NCI-H2196 treated with DMSO at 0.1 percent for 48 hours (cell line): ENCODE measurements at regions not wholly inside any gene's neighbourhood (a gene's known extent, or its start where the extent isn't known, plus 50 kb on each side); places are given as distances from the start of the nearest gene placed in this dataset.

ENCODE experiments used
- DNase-seq: peaks from one replicate; lab custom pipeline; 2025; ENCODE audit not compliant: unreplicated experiment; lab: John Stamatoyannopoulos, UW

DNA sequence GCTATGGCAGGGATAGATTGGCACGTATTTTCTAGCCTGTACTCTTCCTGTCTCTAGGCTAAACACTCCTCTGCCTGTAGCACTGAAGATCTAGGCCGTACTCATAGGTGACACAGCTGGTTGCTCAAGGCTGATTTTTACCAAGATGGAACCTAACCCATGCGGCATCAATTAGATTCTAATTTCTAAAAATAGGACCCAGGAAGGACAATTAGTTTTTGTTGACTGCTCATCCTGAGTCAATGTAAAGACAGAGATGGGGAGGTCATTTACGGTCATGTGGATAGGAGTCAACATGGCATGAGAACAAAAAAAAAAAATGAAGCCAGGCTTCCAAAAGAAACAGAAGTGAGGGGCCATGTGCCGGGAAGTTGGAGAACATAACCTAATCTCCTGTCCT lies 360.7 kb upstream of the ETAA1 start:
- no peak for DNase-seq

- DNase-seq = no peak
Observed at GRCh38 chr2:67037655-67038054, 359.5 kb upstream of the ETAA1 start.

- DNase-seq = no peak
Observed at GRCh38 chr2:67038195-67038594, 358.9 kb upstream of the ETAA1 start.

GRCh38 chr2:67039058-67039457 lies 358.1 kb upstream of the ETAA1 start:
- no peak for DNase-seq

GRCh38 chr2:67039517-67040103 lies 357.5 kb upstream of the ETAA1 start:
- DNase-seq = no peak

DNA sequence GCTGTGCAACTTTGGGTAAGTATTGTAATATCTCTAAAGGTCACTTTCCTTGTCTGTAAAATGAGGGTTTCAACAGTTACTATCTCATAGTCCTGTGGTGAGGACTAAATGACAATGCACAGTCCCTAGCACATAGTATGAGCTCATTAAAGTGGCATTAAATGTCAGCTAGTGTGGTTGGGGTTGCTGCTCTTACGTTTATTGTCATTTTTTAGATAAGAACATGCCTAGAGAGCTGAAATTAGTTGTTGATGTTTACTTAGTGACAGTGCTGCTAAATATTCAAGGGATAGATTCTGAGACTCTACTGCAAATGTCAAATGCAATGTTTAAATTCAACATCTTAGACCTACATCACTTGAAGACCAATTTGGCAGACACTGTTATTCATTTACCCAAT lies 356.1 kb upstream of the ETAA1 start:
- DNase-seq = no peak

- no peak for DNase-seq
Observed at GRCh38 chr2:67043781-67044478, 353.2 kb upstream of the ETAA1 start.

DNA sequence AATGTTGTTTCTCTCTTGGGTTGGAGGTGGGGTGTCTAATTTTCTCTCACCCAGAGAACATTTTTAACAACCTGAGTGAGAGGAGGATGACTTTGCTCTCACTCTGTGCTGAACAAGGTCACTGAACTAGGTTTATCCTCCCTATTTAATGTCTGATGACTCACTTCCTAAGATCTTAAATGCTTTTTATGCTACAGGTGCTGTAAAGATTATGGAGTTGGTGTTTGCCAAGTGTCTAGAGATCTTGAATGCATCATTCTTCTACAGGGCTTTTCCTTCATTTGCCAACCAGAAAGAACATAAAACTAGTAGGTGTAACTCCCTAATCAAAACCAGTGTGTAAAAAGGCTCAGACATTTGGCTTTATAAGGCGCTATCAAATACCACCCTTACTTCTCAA lies 350.5 kb upstream of the ETAA1 start:
- no peak for DNase-seq

DNA sequence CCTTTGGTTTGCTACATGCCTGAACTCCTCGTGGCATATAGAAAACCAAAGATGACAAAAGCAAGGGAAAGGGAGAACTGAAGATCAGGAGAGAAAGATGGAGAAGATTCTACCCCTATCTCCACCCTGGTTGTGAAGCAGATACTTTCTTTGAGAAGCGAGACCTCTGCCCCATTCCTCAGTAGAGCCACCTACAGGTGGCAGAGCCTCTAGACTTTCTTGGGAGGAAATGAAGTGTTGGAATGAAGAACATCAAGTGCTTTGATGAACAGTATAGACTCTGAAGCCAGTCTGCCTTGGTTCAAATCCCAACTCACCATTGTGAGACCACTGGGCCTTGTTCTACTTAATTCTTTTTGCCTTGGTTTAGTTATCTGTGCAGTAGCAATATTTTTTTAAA lies 348.8 kb upstream of the ETAA1 start:
- DNase-seq = no peak

DNA sequence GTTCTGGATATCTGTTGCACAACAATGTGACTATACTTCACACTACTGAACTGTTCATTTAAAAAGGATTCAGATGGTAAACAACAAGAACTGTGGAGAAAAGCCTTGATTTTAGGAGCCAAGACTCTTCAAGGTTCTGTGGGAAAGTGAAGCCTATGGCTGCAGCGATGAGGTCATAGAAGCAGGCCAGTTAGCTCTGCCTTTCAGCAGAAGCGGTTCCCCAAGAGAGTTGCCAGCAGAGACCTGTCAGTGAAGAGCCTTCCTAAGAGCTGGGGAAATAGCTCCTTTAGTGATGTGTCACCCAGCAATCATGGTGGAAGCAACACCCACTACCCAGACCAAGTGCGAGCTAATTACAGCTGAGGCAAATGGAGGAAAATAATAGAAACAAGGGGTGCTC lies 346.5 kb upstream of the ETAA1 start:
- DNase-seq = no peak

- no peak for DNase-seq
Observed at GRCh38 chr2:67054728-67055127, 342.4 kb upstream of the ETAA1 start.

DNA sequence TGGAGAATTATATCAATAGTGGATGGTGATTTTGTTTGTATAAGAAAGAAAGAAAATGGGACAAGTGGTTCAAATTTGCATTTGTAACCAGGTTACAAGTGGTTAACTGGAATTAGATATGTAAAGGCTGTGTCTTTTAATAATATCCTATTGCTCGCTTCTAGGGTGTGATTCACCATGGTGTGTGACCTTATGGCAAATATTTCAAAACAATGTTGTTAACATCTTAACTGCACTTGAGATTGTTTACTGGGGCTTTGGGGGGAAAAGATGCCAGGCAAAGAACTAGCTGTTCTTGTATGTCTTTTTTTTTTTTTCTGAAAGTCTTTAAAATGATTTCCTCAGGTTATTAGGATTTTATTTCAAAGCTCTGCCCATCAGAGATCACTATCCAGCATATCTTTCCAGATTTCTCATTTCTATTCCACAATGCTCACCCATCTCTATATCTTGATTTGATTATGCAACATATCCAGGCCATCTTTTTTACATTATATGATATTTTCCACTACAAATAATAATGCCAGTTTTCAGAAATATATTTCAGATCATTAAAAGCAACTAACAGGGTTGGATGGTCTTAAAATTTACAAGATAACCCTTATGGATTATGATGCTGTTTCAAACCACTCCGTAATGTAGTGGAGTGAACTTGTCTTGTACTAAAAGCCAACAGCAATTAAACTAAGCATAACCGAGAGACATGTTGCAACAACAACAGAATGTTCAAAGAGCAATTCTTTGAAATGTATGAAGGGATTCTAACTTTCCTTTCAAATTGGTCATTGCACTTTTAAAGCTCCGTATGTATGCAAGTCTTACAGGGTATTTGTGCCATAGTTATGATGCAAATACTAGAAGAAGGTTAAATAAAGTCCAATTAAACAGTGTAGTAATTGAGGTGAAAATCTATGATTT lies 341.5 kb upstream of the ETAA1 start:
- no peak for DNase-seq

- DNase-seq = no peak
Observed at GRCh38 chr2:67057123-67057522, 340.0 kb upstream of the ETAA1 start.

- DNase-seq = no peak
Observed at GRCh38 chr2:67057901-67058703, 339.0 kb upstream of the ETAA1 start.

GRCh38 chr2:67065046-67065445 lies 332.1 kb upstream of the ETAA1 start:
- no peak for DNase-seq

DNA sequence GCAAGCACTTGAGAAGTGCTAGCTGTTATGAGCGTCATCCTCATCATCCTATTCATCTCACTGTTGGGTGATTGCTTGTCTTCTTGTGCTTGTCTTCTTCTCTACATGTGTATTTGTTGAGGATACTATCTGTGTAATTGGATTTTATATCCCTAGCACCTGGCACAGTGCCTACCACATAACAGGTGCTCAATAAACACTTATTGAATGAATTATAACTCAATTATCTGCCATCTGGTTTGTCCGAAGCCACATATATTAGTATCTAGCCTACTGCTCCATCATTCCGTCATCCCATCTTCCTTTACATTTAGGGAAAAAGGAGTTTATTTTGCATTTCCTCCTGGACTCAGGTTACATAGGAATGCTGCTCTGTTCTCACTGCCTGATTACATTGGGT lies 330.4 kb upstream of the ETAA1 start:
- DNase-seq = no peak

- no peak for DNase-seq
Observed at GRCh38 chr2:67067656-67068055, 329.5 kb upstream of the ETAA1 start.

- DNase-seq = no peak
Observed at GRCh38 chr2:67070826-67071225, 326.3 kb upstream of the ETAA1 start.

- DNase-seq = no peak
Observed at GRCh38 chr2:67075056-67075455, 322.1 kb upstream of the ETAA1 start.

DNA sequence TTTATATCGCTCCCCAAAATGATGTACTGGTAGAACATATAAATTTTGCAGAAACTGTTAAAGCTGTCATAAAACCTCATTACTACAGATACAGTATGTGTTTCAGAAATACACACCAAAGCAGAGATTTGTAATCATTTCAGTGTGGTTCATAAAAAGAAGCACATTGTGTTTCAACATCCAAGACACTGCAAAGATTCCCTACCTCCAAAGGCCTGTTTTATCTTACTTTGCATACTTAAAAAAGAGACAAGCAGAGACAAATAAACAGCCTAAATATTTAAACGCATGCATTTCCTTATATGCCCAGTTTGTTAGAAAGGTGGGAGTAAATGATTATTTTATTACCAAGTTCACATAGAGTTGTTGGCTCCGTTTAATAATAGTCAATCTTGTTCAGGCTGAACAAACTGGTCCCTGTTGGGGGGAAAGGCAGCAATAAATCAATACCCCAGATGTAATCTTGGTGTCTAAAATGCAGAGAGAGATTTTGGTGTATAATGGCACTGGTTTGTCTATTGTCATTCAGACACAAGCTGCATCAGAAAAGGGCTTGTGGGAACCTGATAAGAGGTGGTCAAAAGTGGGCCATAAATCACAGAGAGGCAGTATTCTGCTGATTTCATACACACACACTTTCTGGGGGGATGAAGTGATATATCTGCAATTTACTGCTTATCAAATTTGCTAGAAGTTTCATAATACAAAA lies 321.4 kb upstream of the ETAA1 start:
- no peak for DNase-seq

DNA sequence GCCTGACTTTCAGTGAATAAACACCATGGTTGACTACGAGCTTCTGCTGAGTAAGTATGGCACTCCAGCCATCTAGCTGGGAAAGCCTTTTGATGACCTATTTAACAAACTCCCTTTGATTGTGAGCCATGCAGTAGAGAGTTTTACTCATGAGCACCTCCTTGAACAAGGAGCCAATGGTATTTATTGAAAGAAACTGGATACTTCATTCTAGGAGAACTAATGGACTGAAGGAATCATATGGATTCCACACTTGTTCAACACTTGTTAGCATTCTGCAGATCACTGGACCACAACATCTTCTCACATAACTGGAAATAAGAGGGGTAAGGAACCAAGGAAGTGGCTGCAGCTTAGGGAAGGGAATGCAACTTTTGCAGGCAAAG lies 320.9 kb upstream of the ETAA1 start:
- no peak for DNase-seq
